GM23338 (cell line): ENCODE measurements at regions not wholly inside any gene's neighbourhood (a gene's known extent, or its start where the extent isn't known, plus 50 kb on each side); places are given as distances from the start of the nearest gene placed in this dataset.

ENCODE experiments used
- CREB1 ChIP-seq: fragments of 250-450 bp; sonication (Bioruptor Pico); IDR thresholded peaks from 2 replicates; pipeline ENCODE4 v1.5.0; 2020; ENCODE audit warnings: low read depth, mild to moderate bottlenecking, moderate library complexity
- CTCF ChIP-seq, 2 experiments: fragments of 200-600 bp in 1 of 2; sonication (generic) in 1 of 2; conservative IDR thresholded peaks; 2 replicates each; pipeline versions ENCODE4 v1.5.1 to v1.6.1; 2016 to 2017; ENCODE audit warnings: antibody characterized with exemption in 2 of 2, low read depth in 2 of 2, mild to moderate bottlenecking in 2 of 2, moderate library complexity in 1 of 2
- ETS1 ChIP-seq: IDR thresholded peaks from 2 replicates; pipeline ENCODE4 v1.6.1; 2016; ENCODE audit warnings: antibody characterized with exemption
- EZH2 ChIP-seq: fragments of 200-600 bp; sonication (generic); IDR thresholded peaks from one replicate; pipeline ENCODE4 v1.8.0; 2017; ENCODE audit warnings: antibody characterized with exemption, mild to moderate bottlenecking, low read depth; ENCODE audit not compliant: unreplicated experiment
- EZH2phosphoT487 ChIP-seq: fragments of 200-600 bp; sonication (generic); IDR thresholded peaks from one replicate; pipeline ENCODE4 v1.8.1; 2018; ENCODE audit warnings: antibody characterized with exemption; ENCODE audit not compliant: unreplicated experiment
- JUNB ChIP-seq: IDR thresholded peaks from one replicate; pipeline ENCODE4 v1.6.1; 2016; ENCODE audit warnings: antibody characterized with exemption; ENCODE audit not compliant: unreplicated experiment
- NANOG ChIP-seq: IDR thresholded peaks from 2 replicates; pipeline ENCODE4 v1.6.1; 2016; ENCODE audit warnings: antibody characterized with exemption, borderline replicate concordance
- POLR2AphosphoS5 ChIP-seq: IDR thresholded peaks from 2 replicates; pipeline ENCODE4 v1.6.1; 2016; ENCODE audit warnings: antibody characterized with exemption, low read depth
- REST ChIP-seq: IDR thresholded peaks from one replicate; pipeline ENCODE4 v1.6.1; 2018; ENCODE audit warnings: antibody characterized with exemption; ENCODE audit not compliant: unreplicated experiment
- STAT1 ChIP-seq: IDR thresholded peaks from one replicate; pipeline ENCODE4 v1.6.1; 2016; ENCODE audit warnings: antibody characterized with exemption; ENCODE audit not compliant: unreplicated experiment
- ZNF114 ChIP-seq: fragments of 250-450 bp; sonication (Bioruptor Pico); IDR thresholded peaks from 2 replicates; pipeline ENCODE4 v1.5.0; 2020; ENCODE audit warnings: mild to moderate bottlenecking, moderate library complexity
- ZNF331 ChIP-seq: fragments of 250-450 bp; sonication (Bioruptor Pico); IDR thresholded peaks from 2 replicates; pipeline ENCODE4 v1.5.0; 2020; ENCODE audit warnings: low read depth, mild to moderate bottlenecking, moderate library complexity
- ZNF462 ChIP-seq: fragments of 250-450 bp; sonication (Bioruptor Pico); IDR thresholded peaks from 2 replicates; pipeline ENCODE4 v1.5.0; 2020; ENCODE audit warnings: mild to moderate bottlenecking, moderate library complexity

GRCh38 chr2:100222844-100223243, 80.5 kb upstream of the AFF3 start:
- TF ChIP-seq CTCF (conservative IDR thresholded peaks at IDR 0.05; ENCODE audit: low read depth in 2 of 2) = no peak
- TF ChIP-seq POLR2AphosphoS5 = no peak
- TF ChIP-seq REST = no peak
- no peak for TF ChIP-seq EZH2phosphoT487
- TF ChIP-seq STAT1 = no peak
- no peak for TF ChIP-seq EZH2
- no peak for TF ChIP-seq ETS1
- TF ChIP-seq CREB1 (CRISPR knock-in tag) = no peak
- TF ChIP-seq ZNF114 (CRISPR knock-in tag) = no peak
- TF ChIP-seq JUNB = no peak
- no peak for TF ChIP-seq ZNF462
- no peak for TF ChIP-seq ZNF331
- no peak for TF ChIP-seq NANOG
